ENCODE measurements at regions not wholly inside any gene's neighbourhood (a gene's known extent, or its start where the extent isn't known, plus 50 kb on each side); places are given as distances from the start of the nearest gene placed in this dataset.
"Not testable (repeated sequence)": the region's sequence is repeated elsewhere in the genome, so short reads cannot be mapped to it uniquely, and the experiment has no call there.

GRCh38 chr6:74596588-74596987 is 609.3 kb downstream of the COL12A1 start:
- Histone ChIP-seq H3K27ac (no peak overlapping the region), H3K9me3 (peaks cover 0 to 5% of the 10 kb centered on the region in 2 donors), H3K36me3 (no peaks in the 10 kb centered on the region), H3K27me3 (no peaks in the 10 kb centered on the region), H3K4me3 (no peak overlapping the region), H3K4me1 (no peaks in the 10 kb centered on the region)
- DNase-seq (ENCODE audit: low spot score in 2 of 2), result no peak
- TF ChIP-seq POLR2AphosphoS5 (IDR thresholded peaks at IDR 0.05) (no peak), POLR2A (IDR thresholded peaks at IDR 0.05) (no peak), CTCF (IDR thresholded peaks at IDR 0.05) (no peak)
- intact Hi-C loops (cut with DNase I; ENCODE audit: low total_unique reads), result no loop called here

- H3K27me3 ChIP-seq; H3K4me3 ChIP-seq; H3K27ac ChIP-seq; DNase-seq (ENCODE audit: low spot score in 2 of 2); H3K9me3 ChIP-seq; intact Hi-C loops (cut with DNase I; ENCODE audit: low total_unique reads); H3K4me1 ChIP-seq; H3K36me3 ChIP-seq: not testable (repeated sequence)
These were observed 611.5 kb downstream of the COL12A1 start for GRCh38 chr6:74594350-74594749.

- TF ChIP-seq CTCF (IDR thresholded peaks at IDR 0.05) (no peak), POLR2AphosphoS5 (IDR thresholded peaks at IDR 0.05) (no peak), POLR2A (IDR thresholded peaks at IDR 0.05) (no peak)
- H3K27me3 ChIP-seq, result no peaks in the 10 kb centered on the region
These were observed 617.6 kb downstream of the COL12A1 start for GRCh38 chr6:74588094-74588832.

GRCh38 chr6:74587386-74587785 is 618.5 kb downstream of the COL12A1 start:
- intact Hi-C loops (cut with DNase I; ENCODE audit: low total_unique reads), result no loop called here
- TF ChIP-seq POLR2AphosphoS5 (IDR thresholded peaks at IDR 0.05) (no peak), CTCF (IDR thresholded peaks at IDR 0.05) (no peak), POLR2A (IDR thresholded peaks at IDR 0.05) (no peak)
- Histone ChIP-seq H3K4me3 (no peak overlapping the region), H3K4me1 (no peaks in the 10 kb centered on the region), H3K9me3 (peaks cover 0 to 9% of the 10 kb centered on the region in 2 donors), H3K36me3 (no peaks in the 10 kb centered on the region), H3K27ac (no peak overlapping the region), H3K27me3 (no peaks in the 10 kb centered on the region)
- no peak for DNase-seq (ENCODE audit: low spot score in 2 of 2)

More at GRCh38 chr6:74588094-74588832, 617.6 kb downstream of the COL12A1 start:
- H3K27ac ChIP-seq, result no peak overlapping the region
- DNase-seq (ENCODE audit: low spot score in 2 of 2), result no peak
- no peak overlapping the region for H3K4me3 ChIP-seq
- no peaks in the 10 kb centered on the region for H3K36me3 ChIP-seq
- H3K9me3 ChIP-seq, result peaks cover 0 to 9% of the 10 kb centered on the region in 2 donors
- H3K4me1 ChIP-seq, result no peaks in the 10 kb centered on the region
- intact Hi-C loops (cut with DNase I; ENCODE audit: low total_unique reads), result no loop called here

- no peaks in the 10 kb centered on the region for H3K27me3 ChIP-seq
- intact Hi-C loops (cut with DNase I; ENCODE audit: low total_unique reads), result no loop called here
- TF ChIP-seq CTCF (IDR thresholded peaks at IDR 0.05) (no peak), POLR2AphosphoS5 (IDR thresholded peaks at IDR 0.05) (no peak), POLR2A (IDR thresholded peaks at IDR 0.05) (no peak)
- no peaks in the 10 kb centered on the region for H3K36me3 ChIP-seq
- DNase-seq (ENCODE audit: low spot score in 2 of 2), result no peak
- no peaks in the 10 kb centered on the region for H3K4me1 ChIP-seq
- no peaks in the 10 kb centered on the region for H3K9me3 ChIP-seq
- H3K4me3 ChIP-seq, result no peak overlapping the region
- no peak overlapping the region for H3K27ac ChIP-seq
These were observed 620.1 kb downstream of the COL12A1 start for GRCh38 chr6:74585753-74586152.

Measured in breast epithelium (tissue), 4 donors.